CD4-positive, alpha-beta T cell treated with Interleukin-17A for 4 hours (primary cell): ENCODE measurements at regions not wholly inside any gene's neighbourhood (a gene's known extent, or its start where the extent isn't known, plus 50 kb on each side); places are given as distances from the start of the nearest gene placed in this dataset.

Experiments
- DNase-seq: peaks from one replicate; pipeline ENCODE4 v3.0.0-alpha.2; 2020; ENCODE audit warnings: mixed read lengths

GRCh38 chr2:107322416-107322815 lies 436.4 kb upstream of the ST6GAL2 start:
- no peak for DNase-seq

- DNase-seq, result no peak
Observed at GRCh38 chr2:107323946-107324565, 438.1 kb upstream of the ST6GAL2 start.

DNA sequence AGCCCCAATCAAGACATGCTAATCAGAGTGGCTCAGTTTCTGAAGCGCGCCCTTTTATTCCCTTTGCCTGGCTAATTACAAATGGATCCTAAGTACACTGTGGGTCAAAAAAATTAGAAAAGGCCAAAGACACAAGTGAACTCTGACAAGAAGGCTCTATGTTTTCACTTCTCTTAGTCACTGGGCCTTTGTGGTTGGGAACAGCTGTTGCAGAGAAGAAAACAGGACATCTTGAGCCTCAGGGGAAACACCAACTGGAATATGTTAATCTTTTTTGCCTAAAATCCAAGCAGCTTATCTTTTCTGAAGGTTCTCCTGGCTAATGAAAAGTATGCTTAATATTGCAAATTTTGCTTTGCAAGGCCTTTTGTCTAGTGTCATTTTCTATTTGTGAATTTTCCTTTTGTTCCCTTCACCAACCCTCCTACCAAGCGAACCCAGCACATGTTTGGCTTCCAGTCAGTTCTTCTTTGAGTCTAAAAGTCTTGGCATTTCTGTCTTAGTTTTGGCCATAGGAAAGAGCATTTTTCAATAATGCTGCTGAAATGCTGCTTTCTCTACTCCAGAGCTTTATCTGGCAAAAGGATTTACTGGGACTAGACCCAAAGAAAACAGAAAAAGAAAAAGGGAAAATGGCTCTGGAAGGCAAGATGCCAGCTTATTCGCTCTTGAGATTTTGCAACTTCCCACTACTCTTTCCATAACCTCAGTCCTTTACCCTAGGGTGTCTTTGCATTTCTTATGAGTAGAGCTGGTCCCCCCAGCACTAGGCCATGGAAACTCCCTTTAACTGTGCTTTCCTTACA lies 440.2 kb upstream of the ST6GAL2 start:
- DNase-seq, result no peak

- DNase-seq, result no peak
Observed at GRCh38 chr2:107334306-107334705, 448.3 kb upstream of the ST6GAL2 start.

DNA sequence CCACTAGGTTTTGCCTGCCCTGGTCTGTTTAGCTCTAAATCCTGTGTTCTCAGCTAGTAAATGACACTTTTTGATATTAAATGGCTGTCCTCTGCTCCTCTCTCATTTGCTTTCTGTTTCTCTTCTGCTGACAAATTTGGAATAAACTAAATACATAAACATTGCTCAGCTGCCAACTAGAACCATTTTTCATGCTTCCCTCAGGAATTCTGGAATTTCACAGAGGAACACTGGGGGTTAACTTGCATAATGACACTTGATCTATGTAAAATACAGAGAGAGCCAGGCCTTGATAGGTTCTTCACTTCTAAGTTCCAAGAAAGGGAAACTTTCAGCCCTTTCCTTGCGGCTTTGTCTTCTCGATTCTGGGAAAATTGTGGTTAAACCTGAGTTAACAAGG lies 450.6 kb upstream of the ST6GAL2 start:
- no peak for DNase-seq

GRCh38 chr2:107337209-107337898 lies 451.4 kb upstream of the ST6GAL2 start:
- no peak for DNase-seq

- no peak for DNase-seq
Observed at GRCh38 chr2:107338059-107338458, 452.1 kb upstream of the ST6GAL2 start.

GRCh38 chr2:107338571-107338970 lies 452.6 kb upstream of the ST6GAL2 start:
- DNase-seq, result no peak

GRCh38 chr2:107340955-107341354 lies 455.0 kb upstream of the ST6GAL2 start:
- DNase-seq, result no peak

DNA sequence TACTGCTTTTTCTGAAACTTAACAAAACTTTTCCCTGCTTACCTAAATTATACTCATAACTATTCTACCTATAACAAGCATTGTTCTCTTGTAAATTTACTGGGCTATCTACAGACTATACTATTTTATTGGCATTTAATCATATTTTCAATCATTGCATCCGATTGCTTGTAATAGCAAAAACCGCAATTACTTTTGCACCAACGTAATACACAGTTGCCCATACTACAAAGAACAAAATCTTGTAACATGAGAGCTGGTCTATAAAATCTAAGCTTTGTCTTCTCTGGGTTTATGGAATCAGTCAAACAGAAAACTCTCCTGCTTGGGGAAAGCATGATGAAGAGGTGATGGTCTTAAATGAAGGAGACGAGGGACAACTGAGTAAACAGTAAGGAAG lies 463.4 kb upstream of the ST6GAL2 start:
- no peak for DNase-seq

DNA sequence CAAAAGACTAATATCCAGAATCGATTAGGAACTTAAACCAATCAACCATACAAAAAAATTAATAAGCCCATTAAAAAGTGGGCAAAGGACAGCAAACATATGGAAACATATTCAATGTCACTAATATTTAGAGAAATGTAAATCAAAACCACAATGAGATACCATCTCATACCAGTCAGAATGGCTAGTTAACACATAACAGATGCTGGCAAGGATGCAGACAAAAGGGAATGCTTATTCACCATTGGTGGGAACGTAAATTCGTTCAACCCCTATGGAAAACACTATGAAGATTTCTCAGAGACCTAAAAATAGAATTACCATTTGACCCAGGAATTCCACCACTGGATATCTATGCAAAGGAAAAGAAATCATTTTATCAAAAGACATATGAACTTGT lies 468.2 kb upstream of the ST6GAL2 start:
- no peak for DNase-seq

DNA sequence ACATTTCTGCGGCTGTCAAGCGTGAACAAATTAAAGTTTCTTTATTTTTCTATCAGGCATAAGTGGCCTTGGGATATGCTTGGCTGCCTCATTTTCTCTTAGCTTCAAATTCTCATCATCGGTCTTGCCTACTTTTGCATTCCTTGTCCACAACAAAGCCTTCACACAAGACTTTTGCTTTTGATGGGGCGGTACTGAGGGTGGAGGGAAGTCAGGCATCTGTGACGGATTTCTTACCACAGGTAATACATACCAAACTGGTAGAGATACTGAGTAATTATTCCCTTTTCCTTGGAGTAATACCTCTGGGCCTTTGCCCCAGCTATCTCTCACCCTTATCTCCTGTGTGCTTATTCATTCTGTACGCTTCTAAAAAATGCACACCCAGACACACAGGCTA lies 468.3 kb upstream of the RGPD4 start:
- DNase-seq, result no peak

GRCh38 chr2:107359021-107359420 lies 467.7 kb upstream of the RGPD4 start:
- DNase-seq, result no peak

DNA sequence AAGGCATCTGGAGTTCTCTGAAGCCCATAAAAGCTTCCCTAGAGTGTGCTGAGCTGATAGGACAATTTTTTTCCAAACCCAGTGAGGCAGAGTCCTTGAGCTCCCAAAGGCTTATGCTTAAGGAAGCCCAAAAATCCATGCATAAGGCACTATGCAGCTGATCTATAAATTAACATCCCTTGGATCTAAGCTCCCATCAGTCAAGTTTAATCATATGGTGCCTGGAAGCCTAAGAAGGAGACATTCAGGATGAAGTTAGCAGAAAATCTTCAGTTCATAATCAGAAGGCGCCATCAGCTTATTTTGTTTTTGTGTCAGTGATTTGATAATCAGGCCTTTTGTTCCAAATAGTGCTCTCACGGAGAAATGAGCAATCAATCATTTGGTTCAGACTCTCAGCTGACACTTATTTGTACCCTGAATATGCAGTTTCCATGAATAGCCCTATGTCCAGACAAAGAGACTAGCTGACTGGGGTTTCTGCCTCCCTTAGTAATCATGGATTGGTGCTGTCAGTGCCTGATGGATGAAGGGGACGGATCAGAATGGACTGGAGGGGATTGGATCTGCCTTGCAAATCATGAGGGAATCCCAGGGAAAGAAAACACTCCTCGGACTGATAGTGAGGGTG lies 464.8 kb upstream of the RGPD4 start:
- no peak for DNase-seq

DNA sequence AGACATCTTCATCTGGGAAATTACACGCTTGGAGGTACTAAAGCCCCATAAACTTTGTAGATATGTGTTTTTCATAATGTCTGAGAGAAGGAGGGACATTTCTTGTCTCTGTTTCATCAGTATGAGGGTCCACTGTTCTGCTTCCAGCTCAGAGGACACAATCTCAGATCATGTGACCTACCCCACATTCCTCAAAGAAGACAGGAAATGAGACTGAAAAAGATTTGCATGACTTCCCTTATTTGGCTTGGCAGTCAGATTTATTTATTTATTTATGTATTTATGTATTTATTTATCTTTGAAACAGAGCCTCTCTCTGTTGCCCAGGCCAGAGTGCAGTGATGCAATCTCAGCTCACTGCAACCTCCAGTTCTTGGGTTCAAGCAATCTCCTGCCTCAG lies 463.7 kb upstream of the RGPD4 start:
- no peak for DNase-seq

DNA sequence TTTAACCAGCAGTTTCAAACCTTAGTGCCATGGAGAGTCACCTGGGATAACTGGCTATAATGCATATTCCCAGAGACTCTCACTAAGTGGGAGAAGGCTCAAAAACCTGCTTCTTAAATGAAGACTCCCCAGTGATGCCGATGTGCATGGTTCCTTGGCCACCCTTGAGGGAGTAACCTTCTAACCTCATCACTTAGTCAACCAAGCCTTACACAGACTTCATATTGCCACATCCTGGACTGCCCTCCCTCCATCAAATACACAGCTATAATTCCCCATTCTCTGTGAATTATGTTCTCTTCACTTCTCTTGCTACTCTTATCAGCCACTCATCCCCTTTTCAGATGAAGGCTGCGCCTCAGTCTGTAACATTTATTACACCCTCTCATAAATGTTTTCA lies 462.9 kb upstream of the RGPD4 start:
- no peak for DNase-seq

GRCh38 chr2:107364361-107364950 lies 462.2 kb upstream of the RGPD4 start:
- DNase-seq, result no peak

- DNase-seq, result no peak
Observed at GRCh38 chr2:107374249-107374648, 452.4 kb upstream of the RGPD4 start.

DNA sequence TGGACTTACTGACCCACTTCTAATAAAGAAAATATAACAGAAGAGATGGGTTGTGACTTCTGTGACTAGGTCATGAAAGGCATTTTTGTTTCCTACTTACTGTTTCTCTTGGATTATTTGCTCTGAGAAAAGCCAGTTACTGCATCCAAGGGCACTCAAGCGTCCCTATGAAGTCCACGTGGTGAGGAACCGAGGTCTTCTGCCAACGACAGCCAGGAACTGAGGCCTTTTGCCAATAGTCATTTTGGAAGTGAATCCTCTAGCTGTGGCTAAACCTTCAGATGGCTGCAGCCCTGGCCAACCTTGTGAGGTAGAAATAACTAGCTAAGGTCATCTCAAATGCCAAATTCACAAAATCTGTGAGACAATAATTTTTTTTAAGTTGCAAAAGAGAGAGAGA lies 449.8 kb upstream of the RGPD4 start:
- no peak for DNase-seq

- no peak for DNase-seq
Observed at GRCh38 chr2:107380912-107381311, 445.8 kb upstream of the RGPD4 start.

DNA sequence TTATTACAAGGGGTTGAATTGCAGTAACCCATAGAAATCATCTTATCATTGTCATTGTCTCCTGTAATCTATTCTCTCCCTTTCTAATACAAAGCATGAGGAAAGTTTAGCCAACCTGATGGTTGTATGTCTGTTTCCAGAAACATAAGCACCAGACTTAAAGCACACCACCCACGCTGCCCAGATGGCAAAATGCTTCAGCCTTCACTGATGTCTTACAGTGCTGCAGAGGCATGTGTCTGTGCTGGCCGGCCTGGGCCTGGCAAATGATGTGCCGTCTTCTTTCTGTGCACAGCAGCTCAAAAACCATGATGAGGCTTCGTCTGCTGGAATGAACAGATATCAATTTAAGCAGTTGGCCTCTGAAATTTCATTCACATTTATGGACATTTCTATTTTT lies 443.0 kb upstream of the RGPD4 start:
- DNase-seq, result no peak

DNA sequence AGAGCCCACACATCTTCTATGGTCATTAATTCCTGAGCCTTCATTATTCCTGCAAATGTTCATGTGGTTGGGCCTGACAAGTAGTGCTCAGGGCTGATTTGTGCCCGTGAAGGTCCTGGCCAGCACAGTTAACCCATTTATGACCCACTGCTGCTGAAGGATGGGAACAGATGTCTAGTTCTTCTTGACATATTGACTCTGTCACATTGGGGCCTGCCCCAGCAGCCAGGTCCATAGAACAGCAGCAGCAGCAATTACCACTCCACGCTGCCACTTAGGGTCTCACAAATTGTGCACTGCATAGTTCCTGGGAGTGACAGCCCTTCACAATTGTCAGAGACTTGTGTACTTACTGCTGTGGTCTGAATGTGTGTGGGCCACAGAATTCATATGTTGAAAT lies 442.3 kb upstream of the RGPD4 start:
- DNase-seq, result no peak

- DNase-seq, result no peak
Observed at GRCh38 chr2:107385921-107386320, 440.8 kb upstream of the RGPD4 start.
